ENCODE measurements at regions not wholly inside any gene's neighbourhood (a gene's known extent, or its start where the extent isn't known, plus 50 kb on each side); places are given as distances from the start of the nearest gene placed in this dataset.

- TF ChIP-seq, protein P1, sequence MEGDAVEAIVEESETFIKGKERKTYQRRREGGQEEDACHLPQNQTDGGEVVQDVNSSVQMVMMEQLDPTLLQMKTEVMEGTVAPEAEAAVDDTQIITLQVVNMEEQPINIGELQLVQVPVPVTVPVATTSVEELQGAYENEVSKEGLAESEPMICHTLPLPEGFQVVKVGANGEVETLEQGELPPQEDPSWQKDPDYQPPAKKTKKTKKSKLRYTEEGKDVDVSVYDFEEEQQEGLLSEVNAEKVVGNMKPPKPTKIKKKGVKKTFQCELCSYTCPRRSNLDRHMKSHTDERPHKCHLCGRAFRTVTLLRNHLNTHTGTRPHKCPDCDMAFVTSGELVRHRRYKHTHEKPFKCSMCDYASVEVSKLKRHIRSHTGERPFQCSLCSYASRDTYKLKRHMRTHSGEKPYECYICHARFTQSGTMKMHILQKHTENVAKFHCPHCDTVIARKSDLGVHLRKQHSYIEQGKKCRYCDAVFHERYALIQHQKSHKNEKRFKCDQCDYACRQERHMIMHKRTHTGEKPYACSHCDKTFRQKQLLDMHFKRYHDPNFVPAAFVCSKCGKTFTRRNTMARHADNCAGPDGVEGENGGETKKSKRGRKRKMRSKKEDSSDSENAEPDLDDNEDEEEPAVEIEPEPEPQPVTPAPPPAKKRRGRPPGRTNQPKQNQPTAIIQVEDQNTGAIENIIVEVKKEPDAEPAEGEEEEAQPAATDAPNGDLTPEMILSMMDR (IDR thresholded peaks at IDR 0.05 in 2 of 3, conservative IDR thresholded peaks at IDR 0.05 in 1 of 3; ENCODE audit: borderline replicate concordance in 1 of 3, insufficient read depth in 1 of 3, low read depth in 2 of 3, low read length in 2 of 3), result no peak
- TF ChIP-seq, protein P2, sequence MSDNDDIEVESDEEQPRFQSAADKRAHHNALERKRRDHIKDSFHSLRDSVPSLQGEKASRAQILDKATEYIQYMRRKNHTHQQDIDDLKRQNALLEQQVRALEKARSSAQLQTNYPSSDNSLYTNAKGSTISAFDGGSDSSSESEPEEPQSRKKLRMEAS (IDR thresholded peaks at IDR 0.05), result no peak
- TF ChIP-seq ZNF274 (IDR thresholded peaks at IDR 0.05; ENCODE audit: low read depth, low read length) (no peak), EZH2phosphoT487 (IDR thresholded peaks at IDR 0.05; ENCODE audit: borderline replicate concordance) (no peak), EZH2 (IDR thresholded peaks at IDR 0.05) (no peak), POLR2A (IDR thresholded peaks at IDR 0.05; ENCODE audit: borderline replicate concordance, extremely low read depth, insufficient read depth, insufficient read length) (no peak), ZFX (IDR thresholded peaks at IDR 0.05) (no peak), EGR1 (IDR thresholded peaks at IDR 0.05; ENCODE audit: low read depth) (no peak), ELF1 (IDR thresholded peaks at IDR 0.05; ENCODE audit: borderline replicate concordance, low read depth) (no peak), POLR2AphosphoS5 (IDR thresholded peaks at IDR 0.05; ENCODE audit: low read depth, low read length) (no peak)
- TF ChIP-seq, protein P3, sequence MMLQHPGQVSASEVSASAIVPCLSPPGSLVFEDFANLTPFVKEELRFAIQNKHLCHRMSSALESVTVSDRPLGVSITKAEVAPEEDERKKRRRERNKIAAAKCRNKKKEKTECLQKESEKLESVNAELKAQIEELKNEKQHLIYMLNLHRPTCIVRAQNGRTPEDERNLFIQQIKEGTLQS (IDR thresholded peaks at IDR 0.05), result no peak
Observed at GRCh38 chr11:129732941-129733340, 82.7 kb upstream of the TMEM45B start.

Data from HCT116 (cell line).